ENCODE measurements at regions not wholly inside any gene's neighbourhood (a gene's known extent, or its start where the extent isn't known, plus 50 kb on each side); places are given as distances from the start of the nearest gene placed in this dataset.

GRCh38 chr20:57938158-57939108, 228.6 kb upstream of the PMEPA1 start:
- H3K27ac ChIP-seq: no peak overlapping the region
- no peaks in the 10 kb centered on the region for H3K36me3 ChIP-seq
- peaks cover 0 to 5% of the 10 kb centered on the region in 2 donors for H3K4me1 ChIP-seq
- TF ChIP-seq CTCF (IDR thresholded peaks at IDR 0.05): no peak
- TF ChIP-seq POLR2A (IDR thresholded peaks at IDR 0.05): no peak
- intact Hi-C loops (cut with DNase I; ENCODE audit: low total_unique reads): no loop called here
- H3K9me3 ChIP-seq: no peaks in the 10 kb centered on the region
- DNase-seq: no peak
- no peak overlapping the region for H3K4me3 ChIP-seq
- H3K27me3 ChIP-seq: no peaks in the 10 kb centered on the region

- H3K27me3 ChIP-seq: no peaks in the 10 kb centered on the region
- H3K9me3 ChIP-seq: no peaks in the 10 kb centered on the region
- DNase-seq: no peak
- intact Hi-C loops (cut with DNase I; ENCODE audit: low total_unique reads): no loop called here
- no peak overlapping the region for H3K4me3 ChIP-seq
- H3K4me1 ChIP-seq: peaks cover 0 to 5% of the 10 kb centered on the region in 2 donors
- H3K36me3 ChIP-seq: no peaks in the 10 kb centered on the region
- H3K27ac ChIP-seq: no peak overlapping the region
- TF ChIP-seq POLR2A (IDR thresholded peaks at IDR 0.05): no peak
- no peak for TF ChIP-seq CTCF (IDR thresholded peaks at IDR 0.05)
Observed at GRCh38 chr20:57936636-57937385, 227.0 kb upstream of the PMEPA1 start.

DNA sequence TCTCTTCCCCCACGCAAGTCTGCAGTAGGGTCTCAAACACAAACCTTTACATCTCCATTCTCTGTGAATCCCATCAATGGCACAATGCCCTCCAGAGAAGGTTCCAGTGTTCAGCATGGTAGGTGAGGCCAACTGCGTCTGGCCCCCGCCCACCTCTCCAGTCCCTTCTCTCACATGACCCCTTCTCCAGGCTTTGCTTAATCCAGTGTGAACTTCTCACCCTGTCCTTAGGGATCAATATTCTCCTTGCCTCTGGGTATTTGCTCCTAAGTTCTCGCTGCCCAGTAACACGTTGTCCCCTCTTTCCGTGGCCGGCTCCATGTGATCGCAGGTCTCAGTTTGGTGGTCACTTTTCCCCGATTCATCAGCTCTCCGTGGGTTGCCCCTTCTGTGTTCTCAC, 225.1 kb upstream of the PMEPA1 start:
- H3K27me3 ChIP-seq: no peaks in the 10 kb centered on the region
- H3K4me3 ChIP-seq: no peak overlapping the region
- no peaks in the 10 kb centered on the region for H3K9me3 ChIP-seq
- TF ChIP-seq CTCF (IDR thresholded peaks at IDR 0.05) (no peak), POLR2A (IDR thresholded peaks at IDR 0.05) (no peak)
- no peaks in the 10 kb centered on the region for H3K4me1 ChIP-seq
- no peak overlapping the region for H3K27ac ChIP-seq
- H3K36me3 ChIP-seq: no peaks in the 10 kb centered on the region
- intact Hi-C loops (cut with DNase I; ENCODE audit: low total_unique reads): no loop called here
- no peak for DNase-seq

- Histone ChIP-seq H3K4me1 (no peaks in the 10 kb centered on the region), H3K27ac (no peak overlapping the region), H3K9me3 (no peaks in the 10 kb centered on the region), H3K36me3 (no peaks in the 10 kb centered on the region), H3K27me3 (no peaks in the 10 kb centered on the region), H3K4me3 (no peak overlapping the region)
- DNase-seq: no peak
- TF ChIP-seq POLR2A (IDR thresholded peaks at IDR 0.05) (no peak), CTCF (IDR thresholded peaks at IDR 0.05) (no peak)
- intact Hi-C loops (cut with DNase I; ENCODE audit: low total_unique reads): no loop called here
Observed at GRCh38 chr20:57934007-57934805, 224.4 kb upstream of the PMEPA1 start.

Measured in uterus (tissue), 3 donors.